GM21737 (cell line): ENCODE measurements at regions not wholly inside any gene's neighbourhood (a gene's known extent, or its start where the extent isn't known, plus 50 kb on each side); places are given as distances from the start of the nearest gene placed in this dataset.
"Not testable (repeated sequence)": the region's sequence is repeated elsewhere in the genome, so short reads cannot be mapped to it uniquely, and the experiment has no call there.

Experiments used
- ATAC-seq: cut with Tn5 transposase; IDR thresholded peaks from one replicate; pipeline ENCODE4 v1.9.1; 2021; ENCODE audit warnings: mild to moderate bottlenecking, moderate library complexity; ENCODE audit not compliant: unreplicated experiment

GRCh38 chr5:144048259-144048856 is 122.1 kb downstream of the YIPF5 start:
- ATAC-seq = no peak

- ATAC-seq = not testable (repeated sequence)
Observed at GRCh38 chr5:144055391-144055790, 115.1 kb downstream of the YIPF5 start.

GRCh38 chr5:144060091-144060490 is 110.4 kb downstream of the YIPF5 start:
- not testable (repeated sequence) for ATAC-seq

GRCh38 chr5:144060598-144060997 is 109.9 kb downstream of the YIPF5 start:
- ATAC-seq = no peak

- ATAC-seq = no peak
Observed at GRCh38 chr5:144065786-144066185, 104.7 kb downstream of the YIPF5 start.

GRCh38 chr5:144072518-144072927 is 97.9 kb downstream of the YIPF5 start:
- ATAC-seq = no peak

- ATAC-seq = no peak
Observed at GRCh38 chr5:144076521-144077083, 93.9 kb downstream of the YIPF5 start.

GRCh38 chr5:144083185-144083584 is 87.3 kb downstream of the YIPF5 start:
- ATAC-seq = no peak

- no peak for ATAC-seq
Observed at GRCh38 chr5:144084971-144085370, 85.5 kb downstream of the YIPF5 start.

GRCh38 chr5:144085381-144085780 is 85.1 kb downstream of the YIPF5 start:
- ATAC-seq = no peak

GRCh38 chr5:144086295-144086694 is 84.2 kb downstream of the YIPF5 start:
- no peak for ATAC-seq

GRCh38 chr5:144087576-144087975 is 82.9 kb downstream of the YIPF5 start:
- no peak for ATAC-seq

- ATAC-seq = no peak
Observed at GRCh38 chr5:144088206-144089064, 82.0 kb downstream of the YIPF5 start.

- ATAC-seq = peak; percentile 64
Observed at GRCh38 chr5:144089401-144090021, 80.9 kb downstream of the YIPF5 start.

- no peak for ATAC-seq
Observed at GRCh38 chr5:144092508-144092907, 78.0 kb downstream of the YIPF5 start.

- no peak for ATAC-seq
Observed at GRCh38 chr5:144093400-144093799, 77.1 kb downstream of the YIPF5 start.

- no peak for ATAC-seq
Observed at GRCh38 chr5:144093868-144094267, 76.6 kb downstream of the YIPF5 start.

GRCh38 chr5:144100702-144101101 is 69.8 kb downstream of the YIPF5 start:
- ATAC-seq = no peak

GRCh38 chr5:144101616-144102015 is 68.8 kb downstream of the YIPF5 start:
- ATAC-seq = no peak

- ATAC-seq = no peak
Observed at GRCh38 chr5:144102361-144102760, 68.1 kb downstream of the YIPF5 start.

GRCh38 chr5:144102979-144103378 is 67.5 kb downstream of the YIPF5 start:
- no peak for ATAC-seq
